GM18508 (cell line): ENCODE measurements at regions not wholly inside any gene's neighbourhood (a gene's known extent, or its start where the extent isn't known, plus 50 kb on each side); places are given as distances from the start of the nearest gene placed in this dataset.
"Not testable (repeated sequence)": the region's sequence is repeated elsewhere in the genome, so short reads cannot be mapped to it uniquely, and the experiment has no call there.

ENCODE experiments used
- ATAC-seq: cut with Tn5 transposase; IDR thresholded peaks from one replicate; pipeline ENCODE4 v1.9.1; 2021; ENCODE audit warnings: moderate number of reproducible peaks; ENCODE audit not compliant: insufficient read depth, unreplicated experiment

DNA sequence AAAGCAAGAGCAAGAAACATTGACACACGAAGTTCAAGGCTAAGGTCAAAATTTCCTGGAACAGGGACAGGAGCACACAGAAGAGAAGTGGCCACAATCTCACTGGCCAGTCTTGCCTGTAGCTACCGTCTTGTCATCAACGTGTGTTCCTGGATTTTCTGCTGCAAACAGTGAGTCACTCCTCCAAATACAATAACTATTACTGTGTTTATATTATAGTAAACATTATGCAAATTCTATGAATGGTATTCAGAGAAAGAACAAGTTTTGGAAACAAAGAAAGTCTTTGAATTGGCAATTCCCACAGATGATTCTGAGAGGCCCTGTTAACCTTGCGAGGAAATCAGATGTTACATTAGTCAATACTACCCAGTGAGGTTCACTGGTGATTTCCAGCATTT, 220.5 kb downstream of the FAM43A start:
- no peak for ATAC-seq

DNA sequence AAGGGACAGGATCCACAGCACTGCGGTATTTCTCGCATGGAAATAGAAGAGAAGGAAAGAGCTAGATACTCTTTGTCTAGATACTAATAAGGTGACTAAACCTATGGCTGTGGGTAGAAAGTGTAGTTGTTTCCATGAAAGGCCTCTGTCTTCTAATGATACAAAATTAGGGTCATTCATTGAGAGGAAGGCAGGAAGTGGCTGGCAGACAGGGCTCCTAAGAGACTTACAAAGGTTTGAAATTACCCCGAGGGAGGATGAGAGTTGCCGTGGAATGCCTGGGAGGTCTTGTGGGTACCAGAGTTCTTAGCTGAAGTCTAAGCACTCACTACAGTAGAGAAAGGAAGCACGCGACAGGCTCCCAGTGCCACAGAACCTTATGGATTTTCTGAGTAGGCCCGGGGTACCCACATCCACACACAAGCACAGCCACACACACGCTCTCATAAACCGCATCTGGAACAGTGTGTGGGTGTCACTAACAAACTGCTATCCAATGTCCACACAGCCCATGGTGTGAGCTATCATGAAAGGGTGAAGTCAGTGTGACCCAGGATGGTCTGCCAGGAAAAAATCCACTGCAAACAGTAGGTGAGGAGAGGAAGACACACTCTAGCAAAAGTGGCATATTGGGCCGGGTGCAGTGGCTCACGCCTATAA, 221.4 kb downstream of the FAM43A start:
- no peak for ATAC-seq

DNA sequence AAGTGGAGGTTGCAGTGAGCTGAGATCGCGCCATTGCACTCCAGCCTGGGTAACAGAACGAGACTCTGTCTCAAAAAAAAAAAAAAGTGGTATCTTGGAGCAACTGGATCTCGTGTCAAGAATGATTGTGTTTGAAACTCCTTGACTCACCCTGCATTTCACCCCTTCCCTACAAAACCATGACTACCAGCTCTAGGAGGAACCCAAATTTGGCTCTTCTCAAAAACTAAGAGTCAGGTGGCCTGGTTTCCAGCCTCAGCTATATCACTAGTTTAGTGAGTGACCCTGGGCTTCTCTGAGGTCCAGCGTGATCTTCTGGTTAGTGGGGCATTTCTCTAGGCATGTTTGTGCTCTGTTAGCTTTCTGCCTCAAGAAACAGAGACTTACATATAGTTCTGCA, 222.1 kb downstream of the FAM43A start:
- no peak for ATAC-seq

DNA sequence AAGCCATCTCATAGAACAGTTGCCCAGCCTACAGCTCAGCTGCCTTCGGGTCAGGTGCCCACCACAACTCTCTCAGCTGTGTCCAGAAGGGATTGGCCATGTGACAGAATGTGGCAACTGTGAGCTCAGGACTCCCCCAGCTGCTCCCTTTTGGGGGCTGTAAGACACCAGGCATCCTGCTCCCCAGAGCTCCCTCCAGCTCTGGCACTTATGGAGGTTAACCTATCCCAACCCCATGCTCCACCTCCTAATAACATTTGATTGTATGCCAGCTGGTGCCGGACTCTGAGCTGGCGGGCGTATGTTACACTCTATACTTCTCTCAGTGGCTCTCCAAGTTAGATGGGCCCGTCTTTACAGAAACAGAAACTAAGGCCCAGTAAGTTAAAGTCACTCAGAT, 222.8 kb downstream of the FAM43A start:
- no peak for ATAC-seq

DNA sequence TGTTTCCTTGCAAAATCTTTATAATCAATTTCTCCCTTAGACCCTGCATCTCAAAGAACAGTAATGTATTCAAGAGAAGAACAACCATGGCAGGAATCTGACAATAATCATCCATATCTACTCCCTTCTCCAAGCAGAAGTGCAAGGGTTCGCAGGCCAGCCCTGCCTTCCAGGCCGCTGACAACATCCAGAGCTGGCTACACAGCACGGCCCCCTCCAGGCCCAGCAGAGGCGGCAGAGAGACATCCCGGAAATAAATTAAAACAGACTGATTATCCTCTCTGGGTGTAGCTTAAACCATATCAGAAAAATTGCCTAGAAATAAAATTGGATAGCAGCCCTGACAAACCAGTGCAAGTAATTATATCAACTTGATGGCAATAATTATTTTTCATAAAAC, 223.3 kb downstream of the FAM43A start:
- no peak for ATAC-seq

DNA sequence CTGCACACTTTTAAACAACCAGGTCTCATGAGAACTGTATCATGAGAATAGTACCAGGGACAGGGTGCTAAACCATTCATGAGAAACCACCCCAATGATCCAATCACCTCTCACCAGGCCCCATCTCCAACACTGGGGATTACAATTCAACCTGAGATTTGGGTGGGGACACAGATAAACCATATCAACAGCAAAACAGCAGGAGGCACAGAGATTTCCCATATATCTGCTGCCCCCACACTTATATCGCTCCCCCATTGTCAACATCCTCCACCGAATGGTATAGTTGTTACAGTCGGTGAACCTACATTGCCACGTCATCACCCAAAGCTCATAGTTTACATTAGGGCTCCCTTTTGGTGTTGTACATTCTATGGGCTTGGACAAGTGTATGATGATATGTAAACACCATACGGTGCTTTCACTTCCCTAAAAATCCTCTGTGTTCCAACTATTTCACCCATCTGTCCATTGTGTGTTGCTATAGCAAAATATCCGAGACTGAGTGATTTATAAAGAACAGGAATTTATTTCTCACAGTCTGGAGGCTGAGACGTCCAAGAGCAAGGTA, 224.8 kb downstream of the FAM43A start:
- no peak for ATAC-seq

DNA sequence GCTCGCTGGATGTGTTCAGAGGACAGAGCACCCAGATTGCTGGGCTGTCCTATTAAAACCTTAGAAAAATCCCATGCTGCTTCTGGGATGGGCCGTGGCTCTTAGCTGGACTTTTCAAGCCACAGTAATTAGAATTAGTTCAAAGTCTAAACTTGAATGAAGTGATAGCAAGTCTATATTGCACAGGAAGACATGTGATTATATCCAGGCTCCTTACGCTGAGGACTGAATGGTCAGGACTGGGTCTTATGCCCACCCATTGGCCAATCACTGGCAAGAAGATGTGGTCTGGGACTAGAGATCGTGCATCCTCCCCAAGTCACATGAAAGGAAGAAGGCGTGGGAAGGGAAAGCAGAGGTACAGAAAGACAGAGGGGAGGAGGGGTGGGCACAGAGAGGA, 227.6 kb downstream of the FAM43A start:
- ATAC-seq: no peak

DNA sequence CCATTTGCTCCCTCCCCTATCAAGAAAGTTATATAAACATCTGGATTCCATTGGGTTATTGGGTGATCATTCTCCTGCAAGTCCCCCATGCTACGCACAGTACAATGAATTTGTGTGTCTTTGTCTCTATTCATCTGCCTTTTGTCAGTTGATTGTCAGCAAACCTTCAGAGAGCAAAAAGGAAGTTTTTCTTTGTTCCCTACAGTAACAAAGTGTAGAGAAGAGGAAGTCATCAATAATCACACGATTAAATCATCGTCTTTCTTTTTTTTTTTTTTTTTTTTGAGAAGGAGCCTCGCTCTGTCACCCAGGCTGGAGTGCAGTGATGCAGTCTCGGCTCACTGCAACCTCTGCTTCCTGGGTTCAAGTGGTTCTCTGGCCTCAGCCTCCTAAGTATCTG, 239.2 kb downstream of the FAM43A start:
- not testable (repeated sequence) for ATAC-seq

DNA sequence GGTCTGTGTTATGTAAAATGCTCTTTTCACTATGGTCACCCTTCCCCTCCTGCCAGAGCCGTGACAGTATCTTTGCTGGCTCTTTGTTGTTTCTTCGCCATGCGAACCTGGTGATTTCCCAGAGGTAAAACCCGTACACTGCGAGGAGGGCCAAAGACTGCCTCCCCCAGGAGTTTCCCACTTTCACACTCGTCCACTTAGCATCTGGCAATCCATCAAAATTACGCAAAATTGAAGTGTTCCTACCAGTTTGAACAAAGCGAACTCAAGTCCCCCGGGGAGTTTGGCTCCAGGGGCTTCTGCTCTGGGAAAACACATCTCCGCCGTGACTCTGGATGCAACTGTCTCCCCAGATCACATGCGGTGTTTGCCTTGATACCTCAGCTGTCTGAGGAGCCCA, 239.9 kb downstream of the FAM43A start:
- no peak for ATAC-seq

DNA sequence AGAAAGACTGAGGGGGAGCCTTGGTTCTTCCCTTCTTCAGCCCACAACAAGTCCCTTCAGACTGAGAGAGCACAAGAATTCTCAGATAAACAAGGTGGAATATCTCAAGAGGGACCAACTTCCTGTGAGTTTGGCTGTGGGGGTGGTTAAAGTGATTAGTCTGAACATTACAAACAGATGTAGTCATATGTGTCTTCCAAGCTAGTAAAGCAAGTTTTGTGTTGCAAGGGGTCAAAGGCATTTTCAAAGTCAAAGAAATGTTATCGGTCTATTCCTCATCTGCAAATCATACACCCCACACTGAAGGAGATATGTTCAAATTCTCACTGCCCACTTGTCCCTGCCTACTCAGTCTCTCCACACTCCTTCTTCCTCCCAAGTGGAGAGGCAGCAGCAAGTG, 242.5 kb downstream of the FAM43A start:
- ATAC-seq: no peak

DNA sequence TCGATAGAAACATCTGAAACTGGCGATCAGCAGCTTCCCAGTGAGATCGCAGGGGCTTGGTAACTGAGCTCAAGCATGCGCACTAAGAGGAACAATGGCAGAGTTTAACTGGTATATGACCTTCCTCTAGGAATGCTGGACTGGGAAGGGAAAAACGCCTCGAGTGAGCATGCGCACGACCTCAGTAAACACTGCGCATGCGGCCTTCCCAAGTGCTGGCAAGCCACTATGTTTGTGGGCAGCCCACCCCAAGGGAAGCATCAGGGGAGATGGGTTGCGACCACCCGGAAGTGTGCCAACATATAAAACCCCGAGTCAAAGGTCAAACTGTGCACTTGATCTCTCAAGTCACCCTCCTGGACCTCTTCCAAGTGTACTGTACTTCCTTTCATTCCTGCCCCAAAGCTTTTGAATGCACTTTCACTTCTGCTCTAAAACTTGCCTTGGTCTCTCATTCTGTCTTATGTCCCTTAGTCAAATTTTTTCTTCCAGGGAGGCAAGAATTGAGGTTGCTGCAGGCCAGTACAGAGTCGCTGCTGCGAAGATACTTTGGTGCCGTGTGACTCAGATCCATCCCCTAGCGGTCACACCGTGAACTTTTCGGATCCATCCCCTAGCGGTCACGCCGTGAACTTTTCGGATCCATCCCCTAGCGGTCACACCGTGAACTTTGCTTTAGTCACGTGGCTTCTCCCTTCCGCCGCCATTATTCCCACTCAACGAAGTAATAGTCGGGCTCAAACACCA, 243.3 kb downstream of the FAM43A start:
- ATAC-seq: no peak

DNA sequence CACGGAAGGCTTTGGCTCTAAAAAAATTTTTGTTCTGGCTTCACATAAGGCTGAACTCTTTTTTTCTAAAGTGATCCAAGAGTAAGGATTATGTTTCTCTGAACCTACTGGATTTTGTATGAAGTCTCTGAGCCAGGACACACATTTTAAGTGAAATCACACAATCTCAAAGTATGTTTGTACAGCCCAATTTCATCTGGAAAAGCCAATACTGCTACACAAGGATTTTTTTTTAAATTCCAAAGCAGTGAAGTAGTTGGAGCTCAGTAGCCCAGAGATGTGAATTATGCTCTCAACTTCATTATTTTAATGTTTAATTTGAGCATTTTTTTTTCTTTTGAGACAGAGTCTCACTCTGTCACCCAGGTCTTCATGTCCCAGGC, 243.9 kb downstream of the FAM43A start:
- no peak for ATAC-seq

DNA sequence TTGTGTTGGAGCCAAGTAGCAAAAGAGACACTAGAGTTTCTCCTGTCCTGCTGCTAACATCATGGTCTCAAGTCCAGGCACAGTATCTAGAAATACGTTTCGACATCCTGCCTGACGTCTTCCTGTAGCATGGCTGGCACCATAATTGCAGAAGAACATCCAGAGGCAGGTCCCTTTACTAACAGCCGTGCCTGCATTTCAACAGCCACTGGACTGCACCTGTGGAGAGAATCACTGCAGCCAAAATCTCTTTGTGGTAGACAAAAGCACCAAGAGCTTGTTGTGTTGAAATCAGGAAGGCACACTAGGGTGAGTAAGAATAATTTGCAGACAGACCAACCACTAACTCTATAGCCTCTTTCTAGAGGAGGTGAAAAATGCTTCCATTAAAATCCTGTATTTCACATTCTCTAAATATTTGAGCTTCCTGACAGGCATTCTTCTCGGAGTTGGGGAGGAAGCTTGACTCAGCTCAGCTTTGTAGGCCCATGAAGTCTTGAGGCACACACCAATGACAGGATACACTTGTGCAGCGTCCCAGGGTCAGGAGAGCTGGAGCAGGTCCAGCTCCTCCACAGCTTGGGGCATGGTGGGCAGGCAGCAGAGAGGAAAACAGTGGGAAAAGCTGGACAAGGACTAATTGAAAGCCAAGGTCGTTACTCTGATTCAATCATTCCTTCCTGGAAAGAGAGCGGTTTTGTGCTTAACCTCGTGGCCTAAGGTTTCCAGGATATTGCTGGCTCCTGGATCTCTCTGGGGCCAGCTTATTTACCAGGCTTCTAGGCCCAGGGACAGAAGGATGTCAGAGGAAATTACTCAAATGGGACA, 244.9 kb downstream of the FAM43A start:
- no peak for ATAC-seq

DNA sequence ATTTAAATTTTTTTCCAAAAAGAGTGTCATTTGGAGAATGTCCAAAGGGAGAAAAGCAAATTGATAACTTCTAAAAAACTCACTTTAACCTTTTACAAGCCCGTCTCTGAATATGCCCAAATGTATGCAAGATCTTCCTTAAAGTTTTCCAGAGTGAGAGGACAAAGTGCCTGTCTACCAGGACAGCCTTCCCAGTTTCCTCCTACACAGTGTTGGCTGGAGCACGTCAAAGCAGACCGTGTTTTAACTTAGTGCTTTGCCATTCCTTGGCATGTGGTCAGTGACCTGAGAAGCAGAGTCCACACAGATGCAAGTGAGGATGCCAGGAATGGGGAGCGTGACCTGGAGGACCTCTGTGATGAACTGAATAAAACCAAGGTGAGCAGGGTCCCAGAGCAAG, 245.7 kb downstream of the FAM43A start:
- ATAC-seq: no peak

DNA sequence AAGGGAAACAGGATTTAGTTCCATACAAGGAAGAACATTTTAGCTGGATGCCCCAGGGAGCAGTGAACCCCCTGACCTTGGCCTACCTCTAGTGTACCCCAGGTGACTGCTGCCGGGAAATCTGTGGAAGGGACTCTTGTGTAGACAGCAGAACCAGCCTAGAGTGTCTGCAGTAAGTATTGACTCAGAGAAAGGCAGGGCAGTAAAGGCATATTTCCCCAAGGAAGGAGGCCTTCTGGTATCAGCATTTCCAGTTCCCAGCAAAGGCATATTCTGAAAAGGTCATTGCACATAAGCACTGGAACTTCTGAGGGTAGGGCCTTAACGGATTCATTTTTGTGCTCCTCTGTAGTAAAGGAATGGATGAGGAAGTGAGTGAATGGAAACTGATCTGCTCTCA, 246.2 kb downstream of the FAM43A start:
- ATAC-seq: no peak

DNA sequence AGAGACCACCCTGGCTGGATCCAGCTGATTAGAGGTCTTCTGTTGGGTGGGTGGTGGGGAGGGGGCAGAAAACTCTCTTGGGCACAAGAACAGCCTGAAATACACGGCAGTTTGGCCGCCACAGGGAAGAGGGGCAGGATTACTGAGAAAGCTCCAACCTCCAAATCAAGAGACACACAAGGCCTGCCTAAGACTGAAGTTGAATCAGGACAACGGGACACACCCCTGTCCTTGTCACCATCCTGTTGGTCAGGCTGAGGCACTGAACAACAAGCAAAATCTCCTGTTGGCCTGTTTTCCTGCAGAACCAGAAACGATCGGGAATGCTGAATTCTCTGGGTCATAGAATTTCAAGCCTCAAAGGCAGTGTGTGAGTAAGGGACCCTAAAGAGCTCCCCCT, 247.8 kb downstream of the FAM43A start:
- ATAC-seq: no peak

DNA sequence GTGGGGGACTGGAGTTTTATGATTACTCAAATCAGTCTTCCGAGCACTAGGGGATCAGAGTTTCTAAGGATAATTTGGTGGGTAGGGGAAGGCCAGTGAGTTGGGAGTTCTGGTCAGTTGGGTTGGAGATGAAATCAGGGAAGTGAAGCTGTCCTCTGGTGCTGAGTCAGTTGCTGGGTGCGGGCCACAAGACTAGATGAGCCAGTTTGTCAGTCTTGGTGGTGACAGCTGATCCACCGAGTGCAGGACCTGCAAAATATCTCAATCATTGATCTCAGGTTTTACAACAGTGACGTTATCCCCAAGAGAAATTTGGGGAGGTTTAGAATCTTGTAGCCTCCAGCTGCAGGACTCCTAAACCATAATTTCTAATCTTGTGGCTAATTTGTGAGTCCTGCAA, 249.4 kb downstream of the FAM43A start:
- ATAC-seq: no peak

DNA sequence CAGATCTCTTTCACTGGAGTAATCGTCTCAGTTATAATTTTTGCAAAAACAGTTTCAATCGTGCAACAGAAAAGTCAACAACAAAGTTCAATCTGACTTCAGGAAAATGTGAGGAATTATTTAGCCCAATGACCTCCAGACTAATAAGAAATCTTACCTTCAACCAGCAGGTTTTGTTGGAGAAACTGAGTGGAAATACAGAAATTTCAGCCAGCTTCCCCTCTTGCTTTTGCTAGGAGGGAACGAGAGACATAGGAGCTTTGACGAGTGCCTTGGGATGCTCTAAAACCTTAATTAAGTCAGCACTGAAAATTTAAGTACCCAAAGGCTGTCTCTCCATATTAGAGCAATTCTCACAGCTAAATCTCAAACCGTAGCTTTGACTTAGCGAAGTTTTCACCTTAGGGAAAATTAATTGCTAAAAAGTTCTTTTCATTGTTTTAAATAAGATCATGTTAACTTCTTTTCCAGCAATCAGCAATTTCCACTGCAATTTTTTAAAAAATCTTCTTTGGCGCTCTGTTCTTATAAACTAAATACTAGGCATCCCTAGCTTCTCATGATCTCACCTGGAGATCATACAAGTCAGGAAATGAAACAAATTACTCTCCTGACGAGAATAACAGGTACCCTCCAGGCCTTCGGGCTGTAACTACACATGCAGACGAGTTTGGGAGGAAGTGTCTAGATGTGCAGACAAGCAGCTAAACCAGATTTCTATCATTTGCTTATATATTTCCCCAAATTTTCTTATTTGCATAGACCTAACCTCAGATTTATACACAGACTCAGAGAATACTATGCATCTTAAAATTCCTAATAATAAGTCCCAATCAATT, 250.2 kb downstream of the FAM43A start:
- no peak for ATAC-seq

DNA sequence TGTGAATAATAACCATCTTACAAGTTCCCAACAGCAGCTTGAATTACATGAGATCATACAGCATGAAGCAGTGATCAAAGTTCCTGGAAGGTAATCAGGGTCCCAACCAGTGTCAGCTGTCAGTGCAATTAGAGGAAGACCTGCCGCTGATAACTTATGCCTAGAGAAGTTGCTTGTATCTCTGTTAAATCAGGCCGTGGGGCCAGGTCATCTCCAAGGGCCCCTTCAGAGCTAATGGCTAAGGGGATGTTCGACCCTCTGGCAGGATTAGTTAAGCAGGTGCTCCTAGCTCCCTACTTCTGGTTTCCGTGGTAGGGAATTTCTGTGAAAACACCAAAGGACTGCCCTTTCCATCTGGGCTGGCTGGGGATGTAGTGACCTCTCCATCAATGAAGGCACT, 251.0 kb downstream of the FAM43A start:
- no peak for ATAC-seq

DNA sequence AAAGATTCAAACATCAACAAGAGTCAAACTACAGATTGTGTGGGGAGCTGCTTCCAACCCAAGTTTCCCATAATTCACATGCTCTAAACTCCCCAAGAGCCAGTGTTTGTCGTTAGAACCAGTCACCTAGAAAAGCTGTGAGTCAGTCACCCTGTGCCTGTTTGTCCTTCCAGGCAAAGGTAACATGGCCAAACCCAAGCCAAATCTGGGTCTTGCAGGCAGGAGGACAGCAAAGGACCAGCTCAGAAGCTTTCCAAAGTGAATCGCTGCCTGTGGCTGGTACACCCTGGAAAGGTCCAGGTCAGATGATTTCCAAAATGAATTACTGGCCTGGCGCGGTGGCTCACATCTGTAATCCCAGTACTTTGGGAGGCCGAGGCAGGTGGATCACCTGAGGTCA, 251.5 kb downstream of the FAM43A start:
- ATAC-seq: no peak
